GM18517 (cell line): ENCODE measurements at regions not wholly inside any gene's neighbourhood (a gene's known extent, or its start where the extent isn't known, plus 50 kb on each side); places are given as distances from the start of the nearest gene placed in this dataset.
A peak's percentile ranks its signal among the peaks of the same experiment; 100 is the strongest.

ENCODE experiments used
- ATAC-seq: cut with Tn5 transposase; IDR thresholded peaks from one replicate; pipeline ENCODE4 v1.9.1; 2021; ENCODE audit warnings: mild to moderate bottlenecking, moderate library complexity; ENCODE audit not compliant: unreplicated experiment

GRCh38 chr3:99458013-99458412 is 180.4 kb upstream of the COL8A1 start:
- ATAC-seq, result no peak

GRCh38 chr3:99442599-99442998 is 195.8 kb upstream of the COL8A1 start:
- ATAC-seq, result no peak

- ATAC-seq, result no peak
These were observed 198.5 kb upstream of the COL8A1 start for GRCh38 chr3:99439892-99440291.

- no peak for ATAC-seq
These were observed 204.2 kb upstream of the COL8A1 start for GRCh38 chr3:99434190-99434589.

- ATAC-seq, result no peak
These were observed 207.9 kb upstream of the COL8A1 start for GRCh38 chr3:99430348-99431134.

GRCh38 chr3:99429502-99429901 is 208.9 kb upstream of the COL8A1 start:
- no peak for ATAC-seq

- ATAC-seq, result no peak
These were observed 212.5 kb upstream of the COL8A1 start for GRCh38 chr3:99425930-99426329.

- ATAC-seq, result peak; percentile 21
These were observed 219.3 kb upstream of the COL8A1 start for GRCh38 chr3:99419116-99419515.

- peak; percentile 46 for ATAC-seq
These were observed 219.7 kb upstream of the COL8A1 start for GRCh38 chr3:99418709-99419108.

- ATAC-seq, result peak; percentile 53
These were observed 220.2 kb upstream of the COL8A1 start for GRCh38 chr3:99418209-99418635.

GRCh38 chr3:99413504-99413903 is 224.9 kb upstream of the COL8A1 start:
- no peak for ATAC-seq

- ATAC-seq, result no peak
These were observed 227.5 kb upstream of the COL8A1 start for GRCh38 chr3:99410789-99411311.

GRCh38 chr3:99409961-99410360 is 228.4 kb upstream of the COL8A1 start:
- ATAC-seq, result no peak

- ATAC-seq, result no peak
These were observed 231.1 kb upstream of the COL8A1 start for GRCh38 chr3:99407257-99407656.

GRCh38 chr3:99402755-99403154 is 235.6 kb upstream of the COL8A1 start:
- no peak for ATAC-seq

- no peak for ATAC-seq
These were observed 238.0 kb upstream of the COL8A1 start for GRCh38 chr3:99400352-99400751.

- no peak for ATAC-seq
These were observed 241.6 kb upstream of the COL8A1 start for GRCh38 chr3:99396651-99397275.

GRCh38 chr3:99394831-99395778 is 243.3 kb upstream of the COL8A1 start:
- ATAC-seq, result no peak

GRCh38 chr3:99393961-99394360 is 244.4 kb upstream of the COL8A1 start:
- ATAC-seq, result no peak

- ATAC-seq, result no peak
These were observed 249.6 kb upstream of the COL8A1 start for GRCh38 chr3:99388780-99389179.

GRCh38 chr3:99384596-99384995 is 253.8 kb upstream of the COL8A1 start:
- ATAC-seq, result no peak
